GM06990 (cell line): ENCODE measurements at regions not wholly inside any gene's neighbourhood (a gene's known extent, or its start where the extent isn't known, plus 50 kb on each side); places are given as distances from the start of the nearest gene placed in this dataset.

ENCODE experiments used
- DNase-seq: peaks from one replicate; pipeline ENCODE4 v3.0.0-alpha.2; 2011; ENCODE audit not compliant: insufficient read length; ENCODE audit errors: extremely low read depth
- H3K27me3 ChIP-seq: replicated peaks from 2 replicates; pipeline ENCODE4 v1.6.0; 2011; ENCODE audit warnings: low read length; ENCODE audit not compliant: control insufficient read depth, insufficient read depth
- H3K36me3 ChIP-seq: 2 replicates; pipeline ENCODE4 v1.5.1; 2011; ENCODE audit warnings: low read length; ENCODE audit not compliant: control insufficient read depth, insufficient read depth
- H3K4me3 ChIP-seq: replicated peaks from 2 replicates; pipeline ENCODE4 v1.5.1; 2011; ENCODE audit warnings: low read depth, mild to moderate bottlenecking, control low read depth, low read length
- TF ChIP-seq, protein P1 (sequence below): IDR thresholded peaks from 2 replicates; pipeline ENCODE4 v1.5.1; 2011; ENCODE audit warnings: low read length, control low read depth, mild to moderate bottlenecking, inconsistent platforms; ENCODE audit not compliant: insufficient read depth, poor library complexity, severe bottlenecking

DNA sequence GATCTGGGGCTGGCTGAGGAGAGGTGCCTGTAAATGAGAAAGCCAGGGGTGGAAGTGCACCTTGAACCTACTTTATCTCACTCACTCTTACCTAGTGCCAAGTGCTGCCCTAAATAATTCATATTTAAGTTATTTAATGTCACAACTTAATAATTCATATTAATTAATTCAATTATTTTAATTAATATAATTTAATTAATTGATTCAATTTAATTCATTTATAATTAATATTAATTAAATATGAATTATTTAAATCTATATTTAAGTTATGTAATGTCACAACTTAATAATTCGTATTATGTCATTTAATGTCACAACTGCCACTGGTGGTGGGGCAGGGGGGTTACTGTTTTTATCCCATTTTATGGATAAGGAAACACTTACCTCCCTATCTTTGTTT is 361.6 kb upstream of the RUNX1 start:
- Histone ChIP-seq H3K4me3 (no peak overlapping the region), H3K27me3 (peaks cover 4% of the 10 kb centered on the region; the same call in 1 of the 2 replicates), H3K36me3 (no peaks in the 10 kb centered on the region)
- DNase-seq: no peak
- TF ChIP-seq, protein P1, sequence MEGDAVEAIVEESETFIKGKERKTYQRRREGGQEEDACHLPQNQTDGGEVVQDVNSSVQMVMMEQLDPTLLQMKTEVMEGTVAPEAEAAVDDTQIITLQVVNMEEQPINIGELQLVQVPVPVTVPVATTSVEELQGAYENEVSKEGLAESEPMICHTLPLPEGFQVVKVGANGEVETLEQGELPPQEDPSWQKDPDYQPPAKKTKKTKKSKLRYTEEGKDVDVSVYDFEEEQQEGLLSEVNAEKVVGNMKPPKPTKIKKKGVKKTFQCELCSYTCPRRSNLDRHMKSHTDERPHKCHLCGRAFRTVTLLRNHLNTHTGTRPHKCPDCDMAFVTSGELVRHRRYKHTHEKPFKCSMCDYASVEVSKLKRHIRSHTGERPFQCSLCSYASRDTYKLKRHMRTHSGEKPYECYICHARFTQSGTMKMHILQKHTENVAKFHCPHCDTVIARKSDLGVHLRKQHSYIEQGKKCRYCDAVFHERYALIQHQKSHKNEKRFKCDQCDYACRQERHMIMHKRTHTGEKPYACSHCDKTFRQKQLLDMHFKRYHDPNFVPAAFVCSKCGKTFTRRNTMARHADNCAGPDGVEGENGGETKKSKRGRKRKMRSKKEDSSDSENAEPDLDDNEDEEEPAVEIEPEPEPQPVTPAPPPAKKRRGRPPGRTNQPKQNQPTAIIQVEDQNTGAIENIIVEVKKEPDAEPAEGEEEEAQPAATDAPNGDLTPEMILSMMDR: no peak

DNA sequence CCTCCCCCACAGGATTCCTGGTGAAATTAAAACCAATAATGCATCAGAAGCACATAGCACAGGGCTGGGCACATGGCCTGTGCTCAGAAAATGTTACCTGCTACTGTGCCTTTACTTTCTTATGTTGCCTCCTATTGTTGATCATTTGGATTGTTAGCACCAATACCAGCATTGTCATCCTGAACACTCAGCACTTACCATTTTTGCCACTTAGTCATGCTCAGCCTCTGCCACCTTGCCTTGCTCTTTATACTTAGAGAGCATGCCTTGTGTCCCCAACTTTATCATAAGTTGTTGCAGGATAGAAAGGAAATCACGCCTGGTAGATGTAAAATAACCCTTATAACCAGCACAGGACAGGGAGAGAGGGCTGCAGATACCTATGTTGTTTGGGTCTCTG is 361.0 kb upstream of the RUNX1 start:
- Histone ChIP-seq H3K36me3 (no peaks in the 10 kb centered on the region), H3K27me3 (peaks cover 4% of the 10 kb centered on the region; the same call in 1 of the 2 replicates), H3K4me3 (no peak overlapping the region)
- TF ChIP-seq, protein P1: no peak
- no peak for DNase-seq

DNA sequence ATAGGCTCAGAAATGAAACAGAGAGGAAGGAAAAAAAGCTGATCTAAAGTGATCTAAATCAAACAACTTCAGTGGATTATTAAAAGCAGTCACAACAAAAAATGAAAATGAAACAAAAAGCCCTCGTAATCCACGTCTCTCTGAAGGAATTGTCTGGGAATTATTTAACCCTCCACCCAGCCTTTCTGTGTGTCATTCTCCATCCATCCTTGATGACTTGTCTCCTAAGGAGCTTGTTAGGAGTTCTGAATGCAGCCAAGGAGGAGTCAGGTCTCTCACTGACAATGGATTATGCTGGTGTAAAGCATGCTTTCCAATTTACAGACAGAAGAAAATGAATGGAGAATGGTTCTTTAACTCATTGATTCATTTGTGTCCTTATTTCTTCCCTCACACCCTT is 359.3 kb upstream of the RUNX1 start:
- H3K36me3 ChIP-seq: no peaks in the 10 kb centered on the region
- H3K4me3 ChIP-seq: no peak overlapping the region
- no peak for DNase-seq
- H3K27me3 ChIP-seq: peaks cover 4% of the 10 kb centered on the region
- TF ChIP-seq, protein P1: no peak

DNA sequence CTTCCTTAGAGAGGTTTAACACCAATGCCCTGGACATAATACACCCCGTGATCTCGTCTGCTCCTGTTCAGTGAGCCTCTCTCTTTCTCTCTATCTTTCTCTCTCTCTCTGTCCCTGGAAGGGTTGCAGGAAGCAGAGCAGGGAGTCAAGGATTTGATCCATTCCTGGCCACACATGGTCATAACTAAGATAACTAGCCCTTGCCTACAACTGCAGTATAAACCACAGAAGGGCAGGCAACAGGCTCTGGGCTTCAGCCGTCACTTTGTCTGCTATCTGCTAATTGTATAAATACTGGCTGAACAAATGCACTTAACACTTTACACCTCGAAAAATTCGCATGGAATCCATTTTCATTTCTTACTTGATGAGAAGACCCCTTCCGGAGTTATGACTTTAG is 357.5 kb upstream of the RUNX1 start:
- Histone ChIP-seq H3K4me3 (no peak overlapping the region), H3K27me3 (peaks cover 4% of the 10 kb centered on the region), H3K36me3 (no peaks in the 10 kb centered on the region)
- no peak for DNase-seq
- TF ChIP-seq, protein P1: no peak

DNA sequence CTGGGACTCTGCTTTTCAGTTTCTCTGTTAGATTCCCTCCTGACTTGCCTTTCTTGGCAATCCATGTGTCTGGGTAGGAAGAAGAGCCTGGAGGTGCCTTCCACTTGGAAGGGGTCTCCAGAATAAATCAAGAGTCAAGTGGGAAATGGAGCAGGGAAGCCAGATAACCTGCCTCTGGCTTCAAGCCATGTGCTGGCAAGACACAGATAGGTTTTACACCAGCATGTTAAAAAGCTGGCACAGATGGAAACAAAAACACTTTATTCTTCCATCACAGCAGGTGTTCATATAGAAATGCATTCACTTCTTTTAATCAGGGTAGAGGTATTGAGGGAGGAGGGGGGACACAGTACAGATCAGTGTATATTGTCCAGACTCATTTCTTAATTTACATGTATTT is 356.9 kb upstream of the RUNX1 start:
- Histone ChIP-seq H3K4me3 (no peak overlapping the region), H3K36me3 (no peaks in the 10 kb centered on the region), H3K27me3 (peaks cover 4% of the 10 kb centered on the region)
- TF ChIP-seq, protein P1: no peak
- DNase-seq: no peak

DNA sequence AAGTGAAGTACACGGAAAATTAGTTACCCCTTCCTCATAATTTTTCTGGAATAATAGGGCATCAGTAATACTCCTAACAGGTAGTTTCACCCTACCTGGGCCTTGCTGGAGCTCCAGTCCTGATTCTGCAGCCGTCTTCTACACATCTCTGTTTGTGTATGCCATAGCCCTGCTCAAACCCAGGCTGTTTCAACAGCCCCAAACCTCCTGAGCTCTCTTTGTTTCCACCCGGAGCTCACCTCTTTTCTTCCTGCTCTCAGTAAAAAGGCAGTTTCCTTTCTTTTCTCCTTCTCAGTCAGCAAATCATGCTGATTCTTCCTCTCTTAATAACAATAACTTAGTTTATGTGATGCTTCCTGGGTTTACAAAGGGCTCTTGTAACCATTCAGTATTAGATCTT is 355.1 kb upstream of the RUNX1 start:
- TF ChIP-seq, protein P1: no peak
- DNase-seq: no peak

More for the DNA sequence above, 355.1 kb upstream of the RUNX1 start:
- H3K36me3 ChIP-seq: no peaks in the 10 kb centered on the region
- peaks cover 4% of the 10 kb centered on the region for H3K27me3 ChIP-seq
- no peak overlapping the region for H3K4me3 ChIP-seq
